ENCODE measurements at regions not wholly inside any gene's neighbourhood (a gene's known extent, or its start where the extent isn't known, plus 50 kb on each side); places are given as distances from the start of the nearest gene placed in this dataset.

DNA sequence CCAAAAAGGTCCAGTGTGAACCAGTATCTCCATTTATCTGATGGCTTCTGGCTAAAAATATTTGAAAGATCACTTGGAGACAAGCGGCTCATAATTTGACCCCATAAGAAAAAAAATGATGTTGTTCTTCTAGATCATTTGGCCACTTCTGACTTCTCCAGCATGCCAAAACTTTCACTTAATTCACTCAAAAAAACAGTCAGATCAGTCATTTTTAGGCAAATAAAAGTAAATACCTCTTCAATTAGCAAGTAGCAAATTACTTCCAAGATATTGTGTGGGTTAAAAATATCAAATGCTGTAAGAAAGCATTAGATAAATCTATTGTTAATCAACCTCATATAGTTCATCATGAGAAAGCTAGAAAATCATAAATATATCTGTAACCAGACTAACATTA, 106.0 kb downstream of the ZC3H11B start:
- DNase-seq (ENCODE audit: low read depth, low spot score), result no peak
- no peak overlapping the region for H3K4me3 ChIP-seq (ENCODE audit: low read depth, low read length)
- POLR2A ChIA-PET, result no interaction called here
- CTCF ChIA-PET, result no interaction called here
- TF ChIP-seq, protein P1, sequence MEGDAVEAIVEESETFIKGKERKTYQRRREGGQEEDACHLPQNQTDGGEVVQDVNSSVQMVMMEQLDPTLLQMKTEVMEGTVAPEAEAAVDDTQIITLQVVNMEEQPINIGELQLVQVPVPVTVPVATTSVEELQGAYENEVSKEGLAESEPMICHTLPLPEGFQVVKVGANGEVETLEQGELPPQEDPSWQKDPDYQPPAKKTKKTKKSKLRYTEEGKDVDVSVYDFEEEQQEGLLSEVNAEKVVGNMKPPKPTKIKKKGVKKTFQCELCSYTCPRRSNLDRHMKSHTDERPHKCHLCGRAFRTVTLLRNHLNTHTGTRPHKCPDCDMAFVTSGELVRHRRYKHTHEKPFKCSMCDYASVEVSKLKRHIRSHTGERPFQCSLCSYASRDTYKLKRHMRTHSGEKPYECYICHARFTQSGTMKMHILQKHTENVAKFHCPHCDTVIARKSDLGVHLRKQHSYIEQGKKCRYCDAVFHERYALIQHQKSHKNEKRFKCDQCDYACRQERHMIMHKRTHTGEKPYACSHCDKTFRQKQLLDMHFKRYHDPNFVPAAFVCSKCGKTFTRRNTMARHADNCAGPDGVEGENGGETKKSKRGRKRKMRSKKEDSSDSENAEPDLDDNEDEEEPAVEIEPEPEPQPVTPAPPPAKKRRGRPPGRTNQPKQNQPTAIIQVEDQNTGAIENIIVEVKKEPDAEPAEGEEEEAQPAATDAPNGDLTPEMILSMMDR (IDR thresholded peaks at IDR 0.05; ENCODE audit: insufficient read depth, low read length, missing control alignments), result no peak

DNA sequence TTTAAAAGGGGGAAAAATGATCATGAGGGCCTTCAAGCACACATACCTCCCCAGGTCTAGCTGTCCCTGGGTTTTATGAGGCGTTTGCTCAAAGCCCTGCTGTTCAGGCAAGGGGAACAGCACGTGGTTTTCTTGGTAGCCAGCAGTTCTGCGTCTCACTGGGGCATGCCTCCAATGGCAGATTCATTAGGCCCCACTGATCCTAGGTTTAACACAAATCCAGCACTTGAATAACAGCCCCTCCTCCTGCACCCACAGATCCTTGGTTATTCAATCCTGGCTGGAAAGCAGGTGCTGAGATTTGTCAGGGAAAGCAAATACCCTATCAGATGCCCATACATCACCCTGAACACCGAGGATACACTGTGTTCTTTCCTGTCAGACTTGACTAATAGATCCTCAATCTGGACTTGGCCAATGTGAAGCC, 106.4 kb downstream of the ZC3H11B start:
- POLR2A ChIA-PET, result no interaction called here
- CTCF ChIA-PET, result no interaction called here

DNA sequence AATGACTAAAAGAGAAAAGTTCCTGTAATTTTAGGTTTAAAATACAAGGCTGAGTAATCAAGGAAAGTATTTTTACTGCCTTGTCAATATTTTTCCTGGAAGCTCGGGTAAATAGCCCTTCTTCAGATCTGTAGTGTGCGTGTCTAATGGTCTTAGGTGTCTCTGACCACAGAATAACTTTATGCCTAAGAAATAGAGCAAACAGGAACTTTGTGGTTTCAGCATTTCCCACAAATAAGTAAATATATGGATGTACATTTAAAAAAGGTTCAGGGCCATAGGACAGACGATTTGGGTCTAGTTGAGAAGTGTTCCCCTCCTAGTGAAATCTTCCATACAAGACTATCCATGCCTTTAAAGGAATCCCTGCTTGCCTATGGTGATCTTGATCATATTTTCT, 107.0 kb downstream of the ZC3H11B start:
- DNase-seq (ENCODE audit: low read depth, low spot score), result no peak
- CTCF ChIA-PET, result no interaction called here
- H3K4me3 ChIP-seq (ENCODE audit: low read depth, low read length), result no peak overlapping the region
- POLR2A ChIA-PET, result no interaction called here
- TF ChIP-seq, protein P1 (IDR thresholded peaks at IDR 0.05; ENCODE audit: insufficient read depth, low read length, missing control alignments), result no peak

More for the DNA sequence above, 106.4 kb downstream of the ZC3H11B start:
- H3K4me3 ChIP-seq (ENCODE audit: low read depth, low read length), result no peak overlapping the region
- DNase-seq (ENCODE audit: low read depth, low spot score), result no peak
- TF ChIP-seq, protein P1 (IDR thresholded peaks at IDR 0.05; ENCODE audit: insufficient read depth, low read length, missing control alignments), result no peak

DNA sequence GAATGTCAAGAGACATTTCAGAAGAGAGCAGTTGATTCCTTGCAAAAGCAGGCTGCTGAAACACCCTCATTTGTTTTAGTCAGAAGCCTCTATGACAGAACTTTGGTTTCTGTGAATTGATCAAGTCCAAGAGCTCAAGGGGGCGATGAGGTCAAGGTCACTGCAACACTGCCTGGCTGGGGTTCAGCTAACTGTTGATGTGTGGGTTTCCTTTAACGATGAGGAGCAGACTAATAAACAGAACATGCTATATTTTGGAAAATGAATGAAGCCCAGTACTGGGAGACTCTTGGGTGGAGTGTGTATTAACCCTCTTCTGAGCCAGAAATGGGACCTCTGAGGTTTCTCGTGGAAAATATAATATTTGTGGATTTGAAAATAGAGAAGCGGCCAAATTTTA, 109.3 kb downstream of the ZC3H11B start:
- H3K4me3 ChIP-seq (ENCODE audit: low read depth, low read length), result no peak overlapping the region
- TF ChIP-seq, protein P1 (IDR thresholded peaks at IDR 0.05; ENCODE audit: insufficient read depth, low read length, missing control alignments), result no peak
- ChIA-PET POLR2A (no interaction called here), CTCF (no interaction called here)
- no peak for DNase-seq (ENCODE audit: low read depth, low spot score)

DNA sequence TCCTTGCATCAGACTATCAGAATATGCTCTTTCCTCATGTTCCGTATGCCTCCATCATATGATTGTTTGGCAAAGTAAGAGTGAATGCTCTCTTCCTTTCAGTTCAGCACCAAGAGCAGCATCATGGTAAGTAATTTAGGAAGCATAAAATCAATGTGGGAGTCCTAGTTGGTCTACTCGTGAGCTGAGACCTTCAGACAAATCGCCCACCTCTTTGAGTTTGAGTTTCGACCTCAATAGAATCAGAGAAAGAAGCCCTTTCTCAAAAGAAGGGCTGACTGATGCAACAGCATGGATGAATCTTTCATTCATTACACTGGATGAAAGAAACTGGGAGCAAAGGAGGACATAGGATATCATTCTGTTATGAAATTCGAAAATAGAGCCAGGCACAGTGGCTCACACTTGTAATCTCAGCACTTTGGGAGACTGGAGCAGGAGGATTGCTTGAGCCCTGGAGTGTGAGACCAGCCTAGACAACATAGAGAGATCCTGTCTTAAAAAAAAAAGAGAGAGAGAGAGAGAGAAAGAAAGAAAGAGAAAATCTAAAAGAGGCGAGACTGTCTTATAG, 112.5 kb downstream of the ZC3H11B start:
- DNase-seq (ENCODE audit: low read depth, low spot score), result no peak
- H3K4me3 ChIP-seq (ENCODE audit: low read depth, low read length), result no peak overlapping the region
- POLR2A ChIA-PET, result no interaction called here
- CTCF ChIA-PET, result no interaction called here
- TF ChIP-seq, protein P1 (IDR thresholded peaks at IDR 0.05; ENCODE audit: insufficient read depth, low read length, missing control alignments), result no peak

DNA sequence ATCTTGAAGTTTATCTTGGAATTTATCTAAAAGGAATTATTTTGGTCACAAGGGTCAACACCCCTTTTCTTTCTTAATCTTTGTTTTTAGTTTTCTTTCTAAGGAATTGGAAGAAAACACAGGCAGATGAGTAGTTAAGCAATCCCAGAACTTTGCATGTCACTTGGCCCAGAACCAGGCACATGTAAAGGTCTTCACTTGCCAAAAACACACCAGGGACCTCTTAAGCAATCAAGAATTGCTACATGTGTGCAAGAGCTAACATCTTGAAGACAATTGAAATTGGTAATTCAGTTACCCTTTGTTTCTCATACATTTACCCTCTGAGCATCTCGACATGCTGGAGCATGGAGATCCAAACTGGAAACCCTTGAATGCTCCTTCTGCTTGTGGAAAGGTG, 114.2 kb downstream of the ZC3H11B start:
- TF ChIP-seq, protein P1 (IDR thresholded peaks at IDR 0.05; ENCODE audit: insufficient read depth, low read length, missing control alignments), result no peak
- CTCF ChIA-PET, result no interaction called here
- POLR2A ChIA-PET, result no interaction called here
- DNase-seq (ENCODE audit: low read depth, low spot score), result no peak
- no peak overlapping the region for H3K4me3 ChIP-seq (ENCODE audit: low read depth, low read length)
